ENCODE measurements at regions not wholly inside any gene's neighbourhood (a gene's known extent, or its start where the extent isn't known, plus 50 kb on each side); places are given as distances from the start of the nearest gene placed in this dataset.

GRCh38 chr5:108661590-108662219 is 86.0 kb upstream of the FER start:
- H3K27ac Mint-ChIP-seq, result no peak overlapping the region
- peaks cover 4% of the 10 kb centered on the region for H3K27me3 Mint-ChIP-seq
- H3K4me1 Mint-ChIP-seq, result no peaks in the 10 kb centered on the region
- H3K9me3 Mint-ChIP-seq, result peaks cover 4% of the 10 kb centered on the region
- ChIA-PET CTCF (no interaction called here), POLR2A (no interaction called here)
- DNase-seq, result no peak
- no peaks in the 10 kb centered on the region for H3K36me3 Mint-ChIP-seq (ENCODE audit: low read depth)
- no peak overlapping the region for H3K4me3 Mint-ChIP-seq

GRCh38 chr5:108661024-108661423 is 86.7 kb upstream of the FER start:
- Mint-ChIP-seq H3K36me3 (ENCODE audit: low read depth) (no peaks in the 10 kb centered on the region), H3K4me1 (no peaks in the 10 kb centered on the region), H3K4me3 (no peak overlapping the region), H3K27me3 (peaks cover 4% of the 10 kb centered on the region), H3K27ac (no peak overlapping the region), H3K9me3 (no peaks in the 10 kb centered on the region)
- POLR2A ChIA-PET, result no interaction called here
- DNase-seq, result no peak
- CTCF ChIA-PET, result no interaction called here

- Mint-ChIP-seq H3K27ac (no peak overlapping the region), H3K4me3 (no peak overlapping the region), H3K36me3 (ENCODE audit: low read depth) (no peaks in the 10 kb centered on the region), H3K4me1 (no peaks in the 10 kb centered on the region), H3K9me3 (no peaks in the 10 kb centered on the region), H3K27me3 (peaks cover 4% of the 10 kb centered on the region)
- no peak for DNase-seq
- POLR2A ChIA-PET, result no interaction called here
- CTCF ChIA-PET, result no interaction called here
Observed at GRCh38 chr5:108660291-108660690, 87.4 kb upstream of the FER start.

- no peak for DNase-seq
- POLR2A ChIA-PET, result no interaction called here
- H3K27ac Mint-ChIP-seq, result no peak overlapping the region
- H3K9me3 Mint-ChIP-seq, result no peaks in the 10 kb centered on the region
- CTCF ChIA-PET, result no interaction called here
- no peak overlapping the region for H3K4me3 Mint-ChIP-seq
- no peaks in the 10 kb centered on the region for H3K36me3 Mint-ChIP-seq (ENCODE audit: low read depth)
- peaks cover 4% of the 10 kb centered on the region for H3K27me3 Mint-ChIP-seq
- no peaks in the 10 kb centered on the region for H3K4me1 Mint-ChIP-seq
Observed at GRCh38 chr5:108659531-108659930, 88.2 kb upstream of the FER start.

GRCh38 chr5:108655750-108656450 is 91.8 kb upstream of the FER start:
- no peak overlapping the region for H3K27ac Mint-ChIP-seq
- POLR2A ChIA-PET, result no interaction called here

GRCh38 chr5:108654051-108654450 is 93.6 kb upstream of the FER start:
- H3K36me3 Mint-ChIP-seq (ENCODE audit: low read depth), result no peaks in the 10 kb centered on the region
- no peaks in the 10 kb centered on the region for H3K4me1 Mint-ChIP-seq
- H3K9me3 Mint-ChIP-seq, result no peaks in the 10 kb centered on the region
- ChIA-PET CTCF (no interaction called here), POLR2A (no interaction called here)
- H3K4me3 Mint-ChIP-seq, result no peak overlapping the region
- no peaks in the 10 kb centered on the region for H3K27me3 Mint-ChIP-seq
- no peak overlapping the region for H3K27ac Mint-ChIP-seq
- no peak for DNase-seq

More at GRCh38 chr5:108655750-108656450, 91.8 kb upstream of the FER start:
- Mint-ChIP-seq H3K4me1 (no peaks in the 10 kb centered on the region), H3K4me3 (no peak overlapping the region), H3K27me3 (peaks cover 4% of the 10 kb centered on the region), H3K9me3 (no peaks in the 10 kb centered on the region), H3K36me3 (ENCODE audit: low read depth) (no peaks in the 10 kb centered on the region)
- CTCF ChIA-PET, result no interaction called here
- no peak for DNase-seq

- Mint-ChIP-seq H3K27me3 (no peaks in the 10 kb centered on the region), H3K27ac (no peak overlapping the region), H3K36me3 (ENCODE audit: low read depth) (no peaks in the 10 kb centered on the region), H3K9me3 (no peaks in the 10 kb centered on the region), H3K4me3 (no peak overlapping the region), H3K4me1 (no peaks in the 10 kb centered on the region)
- ChIA-PET POLR2A (no interaction called here), CTCF (interaction anchor here (1.4 kb wide), 1 partner anchor 11 kb away, joined by 3 read pairs; no protein-coding TSS in a partner anchor)
- no peak for DNase-seq
Observed at GRCh38 chr5:108653201-108653600, 94.5 kb upstream of the FER start.

- DNase-seq, result no peak
Observed at GRCh38 chr5:108650997-108651396, 96.7 kb upstream of the FER start.

GRCh38 chr5:108649646-108650045 is 98.1 kb upstream of the FER start:
- H3K27me3 Mint-ChIP-seq, result peaks cover under 1% of the 10 kb centered on the region
- DNase-seq, result no peak
- H3K4me1 Mint-ChIP-seq, result no peaks in the 10 kb centered on the region
- ChIA-PET CTCF (no interaction called here), POLR2A (no interaction called here)
- H3K27ac Mint-ChIP-seq, result no peak overlapping the region
- H3K4me3 Mint-ChIP-seq, result no peak overlapping the region
- no peaks in the 10 kb centered on the region for H3K36me3 Mint-ChIP-seq (ENCODE audit: low read depth)
- H3K9me3 Mint-ChIP-seq, result peaks cover 2% of the 10 kb centered on the region

More at GRCh38 chr5:108650997-108651396, 96.7 kb upstream of the FER start:
- H3K27ac Mint-ChIP-seq, result no peak overlapping the region
- no peaks in the 10 kb centered on the region for H3K36me3 Mint-ChIP-seq (ENCODE audit: low read depth)
- H3K27me3 Mint-ChIP-seq, result no peaks in the 10 kb centered on the region
- H3K4me1 Mint-ChIP-seq, result no peaks in the 10 kb centered on the region
- POLR2A ChIA-PET, result no interaction called here
- H3K4me3 Mint-ChIP-seq, result no peak overlapping the region
- H3K9me3 Mint-ChIP-seq, result peaks cover 2% of the 10 kb centered on the region
- CTCF ChIA-PET, result no interaction called here

GRCh38 chr5:108649106-108649505 is 98.6 kb upstream of the FER start:
- ChIA-PET CTCF (no interaction called here), POLR2A (no interaction called here)
- Mint-ChIP-seq H3K27me3 (peaks cover 2% of the 10 kb centered on the region), H3K9me3 (peaks cover 2% of the 10 kb centered on the region), H3K27ac (no peak overlapping the region), H3K4me1 (no peaks in the 10 kb centered on the region), H3K36me3 (ENCODE audit: low read depth) (no peaks in the 10 kb centered on the region), H3K4me3 (no peak overlapping the region)
- DNase-seq, result no peak

GRCh38 chr5:108642170-108642906 is 105.4 kb upstream of the FER start:
- ChIA-PET POLR2A (no interaction called here), CTCF (interaction anchor here (0.6 to 1.9 kb wide), 10 partner anchors 10 to 1046 kb away, joined by 3 to 6 read pairs (median 3); no protein-coding TSS in a partner anchor)
- H3K27ac Mint-ChIP-seq, result no peak overlapping the region
- peak; percentile 54 for DNase-seq
- H3K9me3 Mint-ChIP-seq, result peaks cover 2% of the 10 kb centered on the region
- H3K4me3 Mint-ChIP-seq, result no peak overlapping the region
- H3K36me3 Mint-ChIP-seq (ENCODE audit: low read depth), result no peaks in the 10 kb centered on the region
- H3K4me1 Mint-ChIP-seq, result no peaks in the 10 kb centered on the region
- peaks cover 7% of the 10 kb centered on the region for H3K27me3 Mint-ChIP-seq

- Mint-ChIP-seq H3K4me1 (no peaks in the 10 kb centered on the region), H3K36me3 (ENCODE audit: low read depth) (no peaks in the 10 kb centered on the region), H3K9me3 (no peaks in the 10 kb centered on the region), H3K4me3 (no peak overlapping the region), H3K27me3 (peaks cover 8% of the 10 kb centered on the region), H3K27ac (no peak overlapping the region)
- DNase-seq, result no peak
- POLR2A ChIA-PET, result no interaction called here
- CTCF ChIA-PET, result interaction anchor here (0.6 to 1.9 kb wide), 6 partner anchors 9 to 1047 kb away, joined by 3 to 6 read pairs (median 3); no protein-coding TSS in a partner anchor
Observed at GRCh38 chr5:108641596-108641995, 106.1 kb upstream of the FER start.

GRCh38 chr5:108639366-108639765 is 108.3 kb upstream of the FER start:
- Mint-ChIP-seq H3K9me3 (no peaks in the 10 kb centered on the region), H3K36me3 (ENCODE audit: low read depth) (no peaks in the 10 kb centered on the region), H3K27ac (no peak overlapping the region), H3K4me1 (no peaks in the 10 kb centered on the region), H3K27me3 (peaks cover 6% of the 10 kb centered on the region), H3K4me3 (no peak overlapping the region)
- DNase-seq, result no peak
- ChIA-PET CTCF (no interaction called here), POLR2A (no interaction called here)

Measured in activated CD4-positive, alpha-beta memory T cell treated with anti-CD3 and anti-CD28 coated beads, Interleukin-2, amount 10 ng/mL, durations not matched to agents 7 days and 5 days (primary cell).